ENCODE measurements at regions not wholly inside any gene's neighbourhood (a gene's known extent, or its start where the extent isn't known, plus 50 kb on each side); places are given as distances from the start of the nearest gene placed in this dataset.

GRCh38 chr20:6489361-6490171 lies 277.9 kb upstream of the BMP2 start (continued):
- TF ChIP-seq PRDM15 (CRISPR knock-in tag; IDR thresholded peaks at IDR 0.05): no peak
- no peak for TF ChIP-seq ZNF318 (CRISPR knock-in tag; IDR thresholded peaks at IDR 0.05)
- TF ChIP-seq GMEB2 (CRISPR knock-in tag; IDR thresholded peaks at IDR 0.05; ENCODE audit: low read depth): no peak
- TF ChIP-seq FOXP1 (IDR thresholded peaks at IDR 0.05): no peak
- peak; percentile 78 for TF ChIP-seq FOXP1 (CRISPR knock-in tag; IDR thresholded peaks at IDR 0.05)
- no peak for TF ChIP-seq LBX2 (CRISPR knock-in tag; IDR thresholded peaks at IDR 0.05; ENCODE audit: borderline replicate concordance)
- no peak for TF ChIP-seq ZNF446 (CRISPR knock-in tag; IDR thresholded peaks at IDR 0.05)
- TF ChIP-seq ELF3 (CRISPR knock-in tag; IDR thresholded peaks at IDR 0.05): no peak
- no peak for TF ChIP-seq ZNF33A (CRISPR knock-in tag; IDR thresholded peaks at IDR 0.05; ENCODE audit: borderline replicate concordance)
- no peak for TF ChIP-seq ZFX (CRISPR knock-in tag; IDR thresholded peaks at IDR 0.05; ENCODE audit: low read depth)
